PC-9 (cell line): ENCODE measurements at regions not wholly inside any gene's neighbourhood (a gene's known extent, or its start where the extent isn't known, plus 50 kb on each side); places are given as distances from the start of the nearest gene placed in this dataset.

Experiments
- CTCF ChIP-seq: fragments of 200-600 bp; sonication (generic); conservative IDR thresholded peaks from 2 replicates; pipeline ENCODE4 v1.6.1; 2017; ENCODE audit warnings: mixed run types, antibody characterized with exemption, mild to moderate bottlenecking, moderate library complexity
- EZH2 ChIP-seq: fragments of 200-600 bp; sonication (generic); IDR thresholded peaks from 2 replicates; pipeline ENCODE4 v1.8.0; 2017; ENCODE audit warnings: antibody characterized with exemption, low read depth

- no peak for TF ChIP-seq CTCF
- no peak for TF ChIP-seq EZH2
Observed at GRCh38 chr5:88613051-88613450, 269.9 kb downstream of the MEF2C start.
